ENCODE measurements at regions not wholly inside any gene's neighbourhood (a gene's known extent, or its start where the extent isn't known, plus 50 kb on each side); places are given as distances from the start of the nearest gene placed in this dataset.
A peak's percentile ranks its signal among the peaks of the same experiment; 100 is the strongest.
"Not testable (repeated sequence)": the region's sequence is repeated elsewhere in the genome, so short reads cannot be mapped to it uniquely, and the experiment has no call there.

DNA sequence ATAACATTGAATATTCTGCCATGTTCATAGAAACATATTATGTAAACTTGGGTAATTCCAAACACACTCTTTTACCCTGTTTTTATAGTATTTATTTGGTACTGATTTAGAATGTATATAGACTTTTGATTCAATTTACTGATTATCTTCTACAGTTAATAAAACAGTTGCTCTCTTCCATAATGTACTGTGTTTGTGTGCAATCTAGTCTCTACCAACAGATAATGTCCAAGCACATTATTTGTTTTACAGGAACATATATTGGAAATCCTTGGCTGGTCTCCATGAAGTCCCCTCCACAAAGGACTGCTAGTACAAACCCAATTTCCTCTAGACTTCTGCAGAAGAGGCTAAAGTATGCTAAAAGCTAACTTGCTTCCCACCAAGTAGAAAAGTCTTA lies 386.6 kb downstream of the RND3 start:
- DNase-seq (ENCODE audit: low read depth): no peak

GRCh38 chr2:150100336-150100735 lies 387.1 kb downstream of the RND3 start:
- no peak for DNase-seq (ENCODE audit: low read depth)

- no peak for DNase-seq (ENCODE audit: low read depth)
Measured at GRCh38 chr2:150099805-150100204, 387.7 kb downstream of the RND3 start.

DNA sequence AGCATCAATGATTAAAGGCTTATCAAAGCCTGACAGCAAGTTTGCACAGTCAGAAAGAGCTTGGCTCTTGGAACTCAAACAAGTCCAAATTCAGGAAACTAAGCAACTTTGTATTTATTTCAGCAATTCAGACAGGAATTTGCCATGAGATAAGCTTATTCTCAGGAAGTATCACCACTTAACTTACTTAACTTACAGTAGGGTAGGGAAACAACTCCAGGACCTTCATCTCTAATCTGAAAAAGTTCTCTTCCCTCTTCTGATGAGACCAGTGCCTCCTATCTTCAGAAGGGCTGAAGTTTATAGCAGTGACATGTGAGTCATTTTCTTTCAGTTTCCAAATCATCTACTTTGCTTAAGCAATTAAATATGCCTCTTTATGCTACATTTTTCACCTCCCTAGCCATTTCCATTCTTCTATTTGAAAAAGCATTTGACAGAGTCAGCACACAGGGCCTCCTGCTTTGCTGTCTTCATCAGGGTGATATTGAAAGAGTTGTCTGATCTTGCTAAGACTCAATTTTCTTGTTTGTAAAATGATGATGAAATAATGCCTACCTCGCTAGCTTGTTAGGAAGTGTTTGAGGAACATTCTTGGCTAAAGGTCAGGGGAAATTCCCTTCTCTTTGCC lies 389.5 kb downstream of the RND3 start:
- peak; percentile 31 for DNase-seq (ENCODE audit: low read depth)

DNA sequence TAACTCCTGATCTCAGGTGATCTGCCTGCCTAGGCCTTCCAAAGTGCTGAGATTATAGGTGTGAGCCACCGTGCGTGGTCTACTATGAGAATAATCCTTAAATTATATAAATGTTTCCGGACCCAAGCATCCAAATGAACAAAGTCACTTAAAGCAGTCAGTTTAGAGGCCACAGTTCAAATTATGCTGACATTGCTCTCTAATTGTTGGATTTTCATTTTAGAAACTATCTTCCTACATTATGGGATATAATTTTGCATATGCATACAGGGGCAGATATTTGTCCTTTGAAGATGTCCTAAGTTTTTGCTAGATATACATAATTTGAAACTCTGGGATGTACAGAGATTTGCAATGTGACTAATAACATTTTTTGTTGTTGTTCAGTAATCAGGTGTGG lies 390.1 kb downstream of the RND3 start:
- DNase-seq (ENCODE audit: low read depth): no peak

DNA sequence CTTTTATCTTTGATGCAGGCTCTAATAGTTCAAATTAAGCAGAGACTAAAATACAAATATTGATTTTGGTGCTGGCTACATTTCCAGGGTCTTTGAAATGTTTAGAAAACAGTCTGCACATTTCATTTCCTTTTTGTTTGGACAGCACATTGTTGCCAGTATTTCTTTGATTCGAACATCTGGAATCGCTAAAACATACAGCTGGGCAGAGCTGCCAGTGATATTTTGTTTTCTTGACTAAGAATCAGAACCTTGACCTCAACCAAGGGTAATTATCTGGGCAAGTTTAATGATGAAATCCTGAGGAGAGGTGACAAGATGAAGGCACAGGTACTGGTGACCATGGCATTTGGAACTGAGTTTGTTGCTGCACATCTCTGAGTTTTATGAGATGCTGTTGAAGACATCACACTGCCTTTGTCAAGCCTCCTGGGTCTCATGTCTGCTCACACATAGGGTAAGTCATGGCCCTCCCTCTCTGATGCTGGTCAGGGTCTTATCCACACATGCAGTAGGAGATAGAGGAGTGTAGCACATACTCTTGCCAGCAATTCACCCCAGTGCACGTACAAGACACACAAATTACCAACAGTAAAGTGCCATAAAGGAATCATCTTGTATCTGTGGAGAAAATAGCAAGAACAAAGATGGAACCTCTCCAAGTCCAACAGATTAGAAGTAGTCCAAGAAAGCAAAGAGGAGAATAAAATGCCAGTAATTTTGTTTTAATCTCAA lies 391.9 kb downstream of the RND3 start:
- no peak for DNase-seq (ENCODE audit: low read depth)

DNA sequence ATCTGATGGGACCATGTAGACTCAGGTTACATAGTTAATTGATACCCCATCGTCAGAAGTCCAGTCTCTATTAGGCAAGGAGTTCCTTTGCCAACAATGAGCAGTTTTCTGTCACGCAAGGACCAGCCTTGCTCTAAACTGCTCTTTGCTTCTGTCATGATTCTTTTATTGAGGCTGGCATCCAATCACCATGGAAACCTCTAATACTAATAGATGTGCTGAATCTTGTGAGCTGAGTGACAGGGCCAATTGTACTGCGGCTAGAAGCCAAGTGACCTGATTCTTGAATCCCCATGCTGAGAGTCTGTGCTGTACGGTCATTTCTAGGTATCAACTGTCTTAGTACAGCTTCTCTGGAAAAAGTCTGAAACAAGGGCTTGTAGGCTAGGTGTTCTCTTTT lies 395.6 kb downstream of the RND3 start:
- DNase-seq (ENCODE audit: low read depth): no peak

- no peak for DNase-seq (ENCODE audit: low read depth)
Measured at GRCh38 chr2:150090031-150090430, 397.4 kb downstream of the RND3 start.

DNA sequence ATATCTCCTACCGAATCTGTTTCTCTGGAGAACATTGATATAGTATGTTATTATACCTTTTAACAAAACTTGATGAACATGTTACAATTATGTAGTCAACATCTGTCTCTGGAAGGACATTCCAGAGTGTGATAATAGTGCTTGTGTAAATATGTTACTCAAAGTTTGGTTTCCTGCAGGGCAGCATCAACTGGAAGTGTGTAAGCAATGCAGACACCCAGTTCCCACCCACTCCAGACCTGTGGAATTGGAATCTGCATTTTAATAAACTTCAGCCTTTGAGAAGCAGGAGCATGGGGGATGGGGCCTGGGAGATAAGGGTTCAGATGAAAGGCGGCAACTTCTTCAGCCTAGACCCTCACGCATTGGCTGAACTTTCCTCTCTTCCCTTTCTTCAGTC lies 398.9 kb downstream of the RND3 start:
- no peak for DNase-seq (ENCODE audit: low read depth)

- no peak for DNase-seq (ENCODE audit: low read depth)
Measured at GRCh38 chr2:150085478-150085877, 402.0 kb downstream of the RND3 start.

DNA sequence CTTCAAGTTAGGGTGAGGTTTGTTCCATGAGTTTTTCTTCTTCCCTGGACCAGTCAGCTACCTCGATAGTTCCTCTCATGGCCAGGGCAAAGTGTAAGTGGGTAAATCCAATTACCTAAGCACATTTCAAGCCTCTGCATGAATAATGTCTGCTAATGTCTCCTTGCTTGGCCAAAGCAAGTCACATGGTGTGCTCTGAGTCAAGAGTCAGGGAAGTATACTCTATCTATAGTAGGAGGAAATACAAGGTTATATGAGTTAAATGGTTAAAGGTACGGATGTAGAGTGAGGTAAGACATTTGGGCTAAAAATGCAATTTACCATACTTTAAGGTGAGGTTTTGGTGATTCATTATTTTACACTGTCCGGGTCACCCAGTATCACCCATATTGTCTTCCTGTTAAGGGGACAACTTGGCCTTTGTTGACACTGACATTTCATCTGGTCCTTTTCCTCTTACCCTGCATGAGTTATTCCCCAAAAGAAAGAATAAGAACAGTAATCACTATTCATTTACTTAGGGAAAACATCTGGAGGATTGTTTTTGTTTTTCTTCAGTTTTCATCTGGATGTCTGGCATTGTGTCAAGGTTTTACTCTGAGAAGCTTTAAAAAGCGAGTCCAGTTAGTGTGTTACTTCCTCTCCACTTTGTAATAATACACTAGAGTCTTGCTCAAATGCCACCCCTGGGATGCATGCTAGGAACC lies 405.5 kb downstream of the RND3 start:
- no peak for DNase-seq (ENCODE audit: low read depth)

- no peak for DNase-seq (ENCODE audit: low read depth)
Measured at GRCh38 chr2:150076281-150076680, 411.2 kb downstream of the RND3 start.

DNA sequence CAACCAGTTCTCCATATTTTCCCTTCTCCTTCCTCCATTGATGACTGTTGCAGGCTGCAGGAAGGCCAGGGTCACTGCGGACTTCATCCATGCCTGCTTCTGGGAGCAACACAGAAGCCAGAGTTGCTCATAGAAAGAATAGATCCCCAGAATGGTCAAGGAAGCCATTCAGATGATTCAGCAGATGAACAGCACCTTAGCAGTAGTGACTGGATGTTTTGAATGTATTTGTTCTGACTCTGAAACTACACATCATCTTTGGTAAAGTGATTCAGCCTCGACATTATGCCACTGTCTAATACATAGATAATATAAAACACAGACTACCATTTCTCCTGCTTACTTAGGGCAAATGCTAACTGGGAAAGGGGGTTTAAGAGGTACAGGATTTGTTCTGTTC lies 411.6 kb downstream of the RND3 start:
- peak; percentile 48 for DNase-seq (ENCODE audit: low read depth)

DNA sequence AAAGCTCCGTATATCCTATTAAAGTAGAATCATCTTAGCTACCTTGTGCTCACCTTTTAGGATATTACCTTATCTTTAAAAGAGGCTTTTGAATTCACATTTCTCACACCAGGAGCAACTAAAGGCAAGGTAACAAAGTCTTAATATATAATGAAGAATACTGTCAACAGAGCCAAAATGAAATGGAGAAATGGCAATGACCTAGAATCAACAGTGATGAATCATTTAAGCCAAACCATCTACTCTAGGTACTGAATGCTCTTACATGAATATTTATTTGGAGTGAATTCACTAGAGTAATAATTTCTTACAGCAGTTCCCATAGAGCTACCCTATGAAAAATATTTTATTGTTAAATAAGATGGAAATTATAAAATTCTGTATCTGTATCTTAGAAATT lies 421.0 kb downstream of the RND3 start:
- DNase-seq (ENCODE audit: low read depth): no peak

- DNase-seq (ENCODE audit: low read depth): no peak
Measured at GRCh38 chr2:150063931-150064548, 423.4 kb downstream of the RND3 start.

GRCh38 chr2:150063432-150063889 lies 424.0 kb downstream of the RND3 start:
- peak; percentile 95 for DNase-seq (ENCODE audit: low read depth)

GRCh38 chr2:150062416-150062815 lies 425.1 kb downstream of the RND3 start:
- peak; percentile 45 for DNase-seq (ENCODE audit: low read depth)

GRCh38 chr2:150060341-150060740 lies 427.1 kb downstream of the RND3 start:
- DNase-seq (ENCODE audit: low read depth): peak; percentile 49

DNA sequence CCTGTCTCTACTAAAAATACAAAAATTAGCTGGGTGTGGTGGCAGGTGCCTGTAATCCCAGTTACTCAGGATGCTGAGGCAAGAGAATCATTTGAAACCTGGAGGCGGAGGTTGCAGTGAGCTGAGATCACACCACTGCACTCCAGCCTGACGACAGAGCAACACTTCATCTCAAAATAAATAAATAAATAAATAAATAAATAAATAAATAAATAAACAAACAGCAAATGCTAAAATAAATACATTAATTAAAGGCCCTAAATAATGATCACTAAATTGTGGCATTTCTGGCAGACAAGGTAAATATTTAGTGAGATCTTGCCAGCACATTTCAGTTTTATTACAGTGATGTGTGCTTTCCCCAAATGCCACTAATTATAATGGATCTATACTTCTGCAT lies 427.8 kb downstream of the RND3 start:
- DNase-seq (ENCODE audit: low read depth): not testable (repeated sequence)

DNA sequence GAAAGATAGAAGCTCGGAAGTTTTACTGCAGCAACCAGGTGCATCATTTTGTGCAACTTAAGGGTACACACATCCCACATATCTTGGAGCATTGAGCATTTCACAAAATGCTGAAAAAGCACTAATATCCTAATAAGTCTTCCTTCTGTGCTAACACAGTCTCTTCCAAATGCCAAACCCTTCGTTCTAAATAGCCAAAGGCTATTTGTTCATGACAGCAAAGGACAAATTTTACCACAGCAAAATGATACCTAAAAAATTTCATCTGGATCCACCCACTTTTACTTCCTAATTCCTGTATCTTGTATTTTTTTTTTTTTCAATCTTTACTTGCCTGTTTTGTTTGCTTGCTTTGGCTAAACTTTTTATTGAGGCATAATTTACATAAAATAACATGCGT lies 435.0 kb downstream of the RND3 start:
- no peak for DNase-seq (ENCODE audit: low read depth)

DNA sequence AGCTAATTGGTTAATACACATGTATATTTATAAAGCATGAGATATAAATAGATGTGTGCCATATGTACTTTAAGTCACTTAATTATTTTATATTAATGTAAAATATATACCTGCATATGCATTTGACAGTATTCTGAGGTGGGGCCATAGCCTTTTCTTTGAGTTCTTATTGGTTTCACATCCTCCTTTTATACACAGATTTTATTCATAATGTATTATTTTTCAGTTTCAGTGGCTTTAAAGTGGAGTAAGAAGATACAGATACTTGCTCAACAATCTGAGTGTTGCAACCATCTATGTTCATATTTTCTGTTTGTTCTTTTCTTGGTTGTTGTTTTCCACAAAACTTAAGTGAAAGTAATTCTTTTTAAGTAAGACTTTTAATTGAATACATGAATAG lies 436.5 kb downstream of the RND3 start:
- DNase-seq (ENCODE audit: low read depth): no peak

- DNase-seq (ENCODE audit: low read depth): no peak
Measured at GRCh38 chr2:150050036-150050435, 437.4 kb downstream of the RND3 start.

Data from GM04503 (cell line).